Astrocyte (in vitro differentiated cells and primary cell): ENCODE measurements at regions not wholly inside any gene's neighbourhood (a gene's known extent, or its start where the extent isn't known, plus 50 kb on each side); places are given as distances from the start of the nearest gene placed in this dataset.

Source experiments
- DNase-seq: peaks from one replicate; pipeline ENCODE4 v3.0.0-alpha.2; 2010; ENCODE audit warnings: low read depth
- FAIRE-seq: peaks from 2 replicates; lab custom pipeline; 2011; peaks lifted over from hg19 to GRCh38; lab: Jason Lieb, UNC
- H2AFZ ChIP-seq: 2 replicates; pipeline ENCODE4 v1.6.0; 2012; ENCODE audit warnings: low read depth, low read length, inconsistent platforms
- H3K27ac ChIP-seq: 2 replicates; pipeline ENCODE4 v1.5.1; 2011; ENCODE audit warnings: low read depth, low read length, inconsistent platforms
- H3K27me3 ChIP-seq: 2 replicates; pipeline ENCODE4 v1.6.0; 2011; ENCODE audit warnings: low read length, inconsistent platforms; ENCODE audit not compliant: insufficient read depth
- H3K36me3 ChIP-seq: 2 replicates; pipeline ENCODE4 v1.5.1; 2011; ENCODE audit warnings: low read length, inconsistent platforms; ENCODE audit not compliant: insufficient read depth
- H3K4me1 ChIP-seq: 2 replicates; pipeline ENCODE4 v1.5.1; 2011; ENCODE audit warnings: low read length, inconsistent platforms; ENCODE audit not compliant: insufficient read depth
- H3K4me2 ChIP-seq: 2 replicates; pipeline ENCODE4 v1.6.0; 2012; ENCODE audit warnings: low read length, inconsistent platforms
- H3K4me3 ChIP-seq: 2 replicates; pipeline ENCODE4 v1.5.1; 2011; ENCODE audit warnings: low read depth, mild to moderate bottlenecking, low read length, inconsistent platforms; ENCODE audit not compliant: insufficient read depth
- H3K79me2 ChIP-seq: 2 replicates; pipeline ENCODE4 v1.6.0; 2012; ENCODE audit warnings: mild to moderate bottlenecking, low read length, inconsistent platforms; ENCODE audit not compliant: insufficient read depth
- H3K9ac ChIP-seq: 2 replicates; pipeline ENCODE4 v1.6.0; 2012; ENCODE audit warnings: mild to moderate bottlenecking, low read length, inconsistent platforms
- H3K9me3 ChIP-seq: 2 replicates; pipeline ENCODE4 v1.5.1; 2012; ENCODE audit warnings: low read depth, mild to moderate bottlenecking, low read length, inconsistent platforms; ENCODE audit not compliant: insufficient read depth
- H4K20me1 ChIP-seq: 2 replicates; pipeline ENCODE4 v1.6.0; 2012; ENCODE audit warnings: low read length, inconsistent platforms; ENCODE audit not compliant: insufficient read depth
- H3K27ac Mint-ChIP-seq: one replicate; pipeline ENCODE4 v1.8.0; 2021; ENCODE audit warnings: mild to moderate bottlenecking, mixed read lengths; ENCODE audit not compliant: unreplicated experiment
- H3K27me3 Mint-ChIP-seq: one replicate; pipeline ENCODE4 v1.8.0; 2021; ENCODE audit warnings: low read depth, mixed read lengths; ENCODE audit not compliant: unreplicated experiment
- H3K36me3 Mint-ChIP-seq: one replicate; pipeline ENCODE4 v1.8.0; 2021; ENCODE audit warnings: low read depth, mixed read lengths; ENCODE audit not compliant: unreplicated experiment
- H3K4me1 Mint-ChIP-seq: one replicate; pipeline ENCODE4 v1.8.0; 2021; ENCODE audit warnings: low read depth, mixed read lengths; ENCODE audit not compliant: unreplicated experiment
- H3K4me3 Mint-ChIP-seq: one replicate; pipeline ENCODE4 v1.8.0; 2021; ENCODE audit warnings: mild to moderate bottlenecking, moderate library complexity, mixed read lengths; ENCODE audit not compliant: unreplicated experiment
- H3K9me3 Mint-ChIP-seq: one replicate; pipeline ENCODE4 v1.8.0; 2021; ENCODE audit warnings: mild to moderate bottlenecking, mixed read lengths; ENCODE audit not compliant: unreplicated experiment
- CTCF ChIP-seq: IDR thresholded peaks from 2 replicates; pipeline ENCODE4 v1.5.1; 2011; ENCODE audit warnings: low read depth, mild to moderate bottlenecking, inconsistent platforms, low read length, moderate library complexity; ENCODE audit not compliant: insufficient read depth
- EZH2 ChIP-seq: IDR thresholded peaks from 2 replicates; pipeline ENCODE4 v1.6.1; 2012; ENCODE audit warnings: mild to moderate bottlenecking, low read length, inconsistent platforms; ENCODE audit not compliant: insufficient read depth

DNA sequence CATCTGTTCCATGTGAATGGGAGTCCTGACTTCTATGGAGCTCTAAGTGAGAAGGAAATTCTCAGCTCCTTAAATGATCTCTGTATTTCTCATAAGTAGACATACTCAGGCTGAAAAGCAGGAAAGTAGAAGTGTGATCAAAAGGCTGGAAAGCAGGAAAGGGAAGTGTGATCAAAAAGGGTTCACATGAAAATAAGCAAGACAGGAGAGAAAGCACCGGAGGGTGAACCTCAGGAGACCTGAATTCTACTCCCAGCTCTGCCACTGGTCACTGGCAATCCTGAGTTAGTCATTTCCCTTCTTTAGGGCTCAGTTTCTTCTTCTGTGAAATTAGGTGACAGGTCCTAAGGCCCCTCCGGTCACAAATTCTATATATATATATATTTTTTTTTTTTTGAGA lies 55.5 kb upstream of the TRERF1 start:
- Histone ChIP-seq H3K4me3 (no peak overlapping the region), H3K36me3 (no peaks in the 10 kb centered on the region), H4K20me1 (no peaks in the 10 kb centered on the region), H3K27ac (no peak overlapping the region), H3K4me1 (peaks cover 3% of the 10 kb centered on the region), H2AFZ (no peak overlapping the region), H3K9me3 (no peaks in the 10 kb centered on the region), H3K4me2 (no peak overlapping the region), H3K27me3 (no peaks in the 10 kb centered on the region), H3K79me2 (no peaks in the 10 kb centered on the region), H3K9ac (no peak overlapping the region)
- no peaks in the 10 kb centered on the region for H3K36me3 Mint-ChIP-seq
- no peak for TF ChIP-seq EZH2
- TF ChIP-seq CTCF, result no peak
- no peaks in the 10 kb centered on the region for H3K9me3 Mint-ChIP-seq
- H3K27me3 Mint-ChIP-seq, result no peaks in the 10 kb centered on the region
- DNase-seq (no peak), FAIRE-seq (no peak)
- H3K4me3 Mint-ChIP-seq, result no peak overlapping the region
- peaks cover 8% of the 10 kb centered on the region for H3K4me1 Mint-ChIP-seq
- H3K27ac Mint-ChIP-seq, result no peak overlapping the region

DNA sequence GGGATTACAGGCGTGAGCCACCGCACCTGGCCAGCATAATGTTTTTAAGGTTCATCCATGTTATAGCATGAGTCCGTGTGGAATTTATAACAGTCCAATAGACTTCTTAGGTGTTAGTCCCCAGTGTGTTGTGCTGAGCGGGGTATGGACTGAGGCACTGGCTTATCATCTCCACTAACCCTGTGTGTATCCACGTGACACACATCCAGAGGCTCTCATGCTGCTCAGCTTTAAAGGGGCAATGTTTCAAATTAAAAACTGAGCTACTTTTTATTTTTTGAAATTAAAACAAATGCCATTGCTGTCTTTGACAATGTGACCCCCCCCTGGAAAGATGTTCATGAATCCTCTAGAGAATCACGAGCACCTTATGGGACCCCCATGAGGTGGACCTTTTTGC lies 54.3 kb upstream of the TRERF1 start:
- Histone ChIP-seq H3K4me2 (no peak overlapping the region), H3K79me2 (no peaks in the 10 kb centered on the region), H3K4me3 (no peak overlapping the region), H3K36me3 (no peaks in the 10 kb centered on the region), H4K20me1 (no peaks in the 10 kb centered on the region), H3K9ac (no peak overlapping the region), H3K27me3 (no peaks in the 10 kb centered on the region), H2AFZ (no peak overlapping the region), H3K9me3 (no peaks in the 10 kb centered on the region), H3K4me1 (no peaks in the 10 kb centered on the region), H3K27ac (peak overlapping the region; percentile 58)
- Mint-ChIP-seq H3K4me1 (peaks cover 6% of the 10 kb centered on the region), H3K9me3 (no peaks in the 10 kb centered on the region), H3K4me3 (no peak overlapping the region), H3K27me3 (no peaks in the 10 kb centered on the region), H3K27ac (no peak overlapping the region), H3K36me3 (no peaks in the 10 kb centered on the region)
- DNase-seq, result no peak
- TF ChIP-seq CTCF (no peak), EZH2 (no peak)
- FAIRE-seq, result no peak

DNA sequence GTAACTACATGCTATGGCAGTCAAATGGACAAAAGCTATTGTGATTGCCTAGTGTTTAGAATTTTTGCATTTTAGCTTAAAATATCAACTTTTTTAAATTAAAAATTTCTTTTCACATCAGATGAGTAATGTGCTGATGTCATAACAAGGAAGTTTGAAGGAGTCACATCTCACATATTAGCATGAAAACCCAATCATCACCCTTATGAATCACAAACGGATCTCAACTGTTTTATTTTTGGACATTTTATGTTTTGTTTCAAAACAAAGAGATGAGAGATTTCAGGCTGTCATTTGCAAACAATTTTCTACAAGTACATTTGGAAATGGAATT lies 53.6 kb upstream of the TRERF1 start:
- Histone ChIP-seq H3K36me3 (no peaks in the 10 kb centered on the region), H4K20me1 (no peaks in the 10 kb centered on the region), H2AFZ (no peak overlapping the region), H3K4me1 (no peaks in the 10 kb centered on the region), H3K4me3 (no peak overlapping the region), H3K27ac (peak overlapping the region; percentile 58), H3K27me3 (no peaks in the 10 kb centered on the region), H3K9ac (peak overlapping the region; percentile 6), H3K9me3 (no peaks in the 10 kb centered on the region), H3K4me2 (peak overlapping the region; percentile 52), H3K79me2 (no peaks in the 10 kb centered on the region)
- Mint-ChIP-seq H3K4me3 (no peak overlapping the region), H3K27me3 (no peaks in the 10 kb centered on the region), H3K4me1 (peaks cover 6% of the 10 kb centered on the region), H3K27ac (no peak overlapping the region), H3K9me3 (no peaks in the 10 kb centered on the region), H3K36me3 (no peaks in the 10 kb centered on the region)
- FAIRE-seq, result peak; percentile 90
- TF ChIP-seq EZH2, result no peak
- no peak for TF ChIP-seq CTCF
- DNase-seq, result peak; percentile 61
